ENCODE measurements at regions not wholly inside any gene's neighbourhood (a gene's known extent, or its start where the extent isn't known, plus 50 kb on each side); places are given as distances from the start of the nearest gene placed in this dataset.
"Not testable (repeated sequence)": the region's sequence is repeated elsewhere in the genome, so short reads cannot be mapped to it uniquely, and the experiment has no call there.

DNA sequence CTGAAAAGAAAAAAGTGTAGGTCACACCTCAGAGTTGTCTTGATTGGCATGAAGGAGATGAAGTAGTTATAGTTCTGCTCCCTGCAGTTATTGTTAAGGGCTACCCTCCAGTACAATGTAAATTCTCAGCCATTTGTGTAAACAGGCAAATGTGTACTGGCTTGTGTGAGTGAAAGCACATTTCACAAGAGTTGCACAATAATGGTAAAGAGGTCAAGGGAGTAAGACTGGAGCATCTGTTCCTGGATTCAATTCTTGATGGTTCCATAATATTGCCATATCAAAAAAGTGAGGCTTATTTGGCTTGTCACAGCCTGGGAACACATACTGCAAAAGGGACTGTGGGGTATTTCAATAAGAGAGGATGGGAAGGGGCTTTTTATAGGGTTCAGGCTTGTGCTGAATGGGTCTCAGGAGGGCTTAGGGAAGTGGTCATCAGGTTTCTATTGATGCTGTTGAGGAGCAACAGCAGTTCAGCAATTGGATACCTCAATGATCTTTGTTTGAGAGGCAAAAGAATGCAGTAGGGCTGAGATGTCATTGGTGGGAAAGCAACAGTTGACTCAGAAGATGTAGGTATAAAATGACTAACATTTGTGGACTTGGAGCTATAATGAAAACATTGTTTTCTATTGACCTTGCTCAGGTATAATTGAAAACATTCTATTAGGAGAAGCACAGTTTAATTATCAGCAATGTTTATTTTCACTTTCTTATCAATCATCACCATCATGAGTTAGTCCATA lies 402.6 kb downstream of the BCKDHB start:
- TF ChIP-seq, protein P1, sequence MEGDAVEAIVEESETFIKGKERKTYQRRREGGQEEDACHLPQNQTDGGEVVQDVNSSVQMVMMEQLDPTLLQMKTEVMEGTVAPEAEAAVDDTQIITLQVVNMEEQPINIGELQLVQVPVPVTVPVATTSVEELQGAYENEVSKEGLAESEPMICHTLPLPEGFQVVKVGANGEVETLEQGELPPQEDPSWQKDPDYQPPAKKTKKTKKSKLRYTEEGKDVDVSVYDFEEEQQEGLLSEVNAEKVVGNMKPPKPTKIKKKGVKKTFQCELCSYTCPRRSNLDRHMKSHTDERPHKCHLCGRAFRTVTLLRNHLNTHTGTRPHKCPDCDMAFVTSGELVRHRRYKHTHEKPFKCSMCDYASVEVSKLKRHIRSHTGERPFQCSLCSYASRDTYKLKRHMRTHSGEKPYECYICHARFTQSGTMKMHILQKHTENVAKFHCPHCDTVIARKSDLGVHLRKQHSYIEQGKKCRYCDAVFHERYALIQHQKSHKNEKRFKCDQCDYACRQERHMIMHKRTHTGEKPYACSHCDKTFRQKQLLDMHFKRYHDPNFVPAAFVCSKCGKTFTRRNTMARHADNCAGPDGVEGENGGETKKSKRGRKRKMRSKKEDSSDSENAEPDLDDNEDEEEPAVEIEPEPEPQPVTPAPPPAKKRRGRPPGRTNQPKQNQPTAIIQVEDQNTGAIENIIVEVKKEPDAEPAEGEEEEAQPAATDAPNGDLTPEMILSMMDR (IDR thresholded peaks at IDR 0.05; ENCODE audit: control extremely low read depth, extremely low read depth, low read depth, missing control alignments) = no peak
- DNase-seq (ENCODE audit: extremely low spot score) = no peak
- POLR2A ChIA-PET = no interaction called here
- CTCF ChIA-PET = no interaction called here

DNA sequence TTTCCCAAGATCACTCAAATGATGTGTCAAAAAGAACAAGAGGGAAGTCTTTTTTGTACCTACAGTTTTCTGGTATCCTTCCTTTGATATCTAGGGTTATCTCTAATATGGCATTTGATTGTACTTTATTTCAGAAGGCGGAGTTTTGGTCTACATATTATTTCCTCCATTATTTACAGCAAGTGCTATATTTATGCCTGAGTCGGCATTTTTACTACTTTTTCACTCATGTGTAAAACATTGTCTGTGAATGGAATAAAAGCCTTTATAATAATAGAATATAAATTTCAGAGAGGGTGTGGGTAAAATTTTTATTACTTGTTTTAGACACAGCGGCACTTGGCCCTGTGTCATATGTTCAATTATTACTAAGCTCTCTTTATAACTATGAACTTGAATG lies 398.4 kb downstream of the BCKDHB start:
- TF ChIP-seq, protein P1 (IDR thresholded peaks at IDR 0.05; ENCODE audit: control extremely low read depth, extremely low read depth, low read depth, missing control alignments) = no peak
- ChIA-PET CTCF (no interaction called here), POLR2A (no interaction called here)
- no peak for DNase-seq (ENCODE audit: extremely low spot score)

DNA sequence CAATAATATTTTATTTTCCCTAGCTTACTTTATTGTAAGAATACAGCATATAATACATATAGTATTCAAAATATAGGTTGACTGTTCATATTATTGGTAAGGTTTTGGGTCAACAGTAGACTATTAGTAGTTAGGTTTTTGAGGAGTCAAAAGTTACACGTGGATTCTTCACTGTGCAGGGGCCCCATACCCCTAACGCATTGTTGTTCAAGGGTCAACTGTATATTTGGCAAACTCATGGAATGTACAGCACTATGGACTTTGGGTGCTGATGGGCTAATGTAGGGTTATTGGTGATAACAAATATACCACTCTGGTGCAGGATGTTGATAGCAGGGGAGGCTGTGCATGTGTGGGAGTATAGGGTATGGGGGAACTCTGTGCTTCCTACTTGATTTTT lies 397.2 kb downstream of the BCKDHB start:
- CTCF ChIA-PET = no interaction called here
- TF ChIP-seq, protein P1 (IDR thresholded peaks at IDR 0.05; ENCODE audit: control extremely low read depth, extremely low read depth, low read depth, missing control alignments) = no peak
- DNase-seq (ENCODE audit: extremely low spot score) = no peak
- POLR2A ChIA-PET = no interaction called here

DNA sequence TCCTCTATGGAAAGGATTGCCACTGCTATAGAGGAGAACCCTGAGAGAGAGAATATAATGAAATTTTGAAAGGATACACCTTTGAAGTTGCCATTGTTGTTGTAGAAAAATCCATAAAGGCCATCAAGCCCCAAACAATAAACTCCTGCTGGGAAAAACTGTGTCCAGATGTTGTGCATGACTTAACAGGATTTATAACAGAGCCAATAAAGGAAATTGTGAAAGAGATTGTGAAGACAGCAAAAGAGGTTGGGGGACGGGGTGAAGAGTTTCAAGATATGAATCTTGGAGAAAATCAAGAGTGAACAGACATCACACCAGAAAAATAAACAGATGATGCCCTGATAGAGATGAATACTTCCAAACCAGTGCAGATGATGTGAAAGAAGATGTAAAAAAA lies 396.4 kb downstream of the BCKDHB start:
- ChIA-PET POLR2A (no interaction called here), CTCF (interaction anchor here (1.5 kb wide), 1 partner anchor 110 kb away, joined by 3 read pairs; no protein-coding TSS in a partner anchor)
- TF ChIP-seq, protein P1 (IDR thresholded peaks at IDR 0.05; ENCODE audit: control extremely low read depth, extremely low read depth, low read depth, missing control alignments) = no peak
- DNase-seq (ENCODE audit: extremely low spot score) = no peak

DNA sequence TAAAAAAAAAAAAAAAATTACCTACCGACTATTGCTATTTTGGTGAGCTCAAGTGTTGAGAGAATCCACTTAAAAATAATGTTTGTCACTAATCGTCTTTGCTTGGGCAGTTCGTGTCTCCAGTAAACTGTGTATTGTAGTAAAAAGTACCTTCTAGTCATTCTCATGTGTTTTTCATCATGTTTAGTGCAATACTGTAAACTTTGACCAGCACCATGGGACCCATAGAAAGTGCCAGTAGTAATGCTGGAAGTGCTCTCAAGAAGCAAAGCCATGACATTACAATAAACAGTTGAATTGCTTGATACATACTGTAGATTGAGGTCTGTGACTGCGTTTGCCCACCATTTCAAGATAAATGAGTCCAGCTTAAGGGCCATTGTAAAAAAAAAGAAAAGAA lies 395.2 kb downstream of the BCKDHB start:
- ChIA-PET POLR2A (no interaction called here), CTCF (interaction anchor here (1.3 to 1.5 kb wide), 2 partner anchors 10 to 108 kb away, joined by 3 read pairs; no protein-coding TSS in a partner anchor)
- DNase-seq (ENCODE audit: extremely low spot score) = no peak
- TF ChIP-seq, protein P1 (IDR thresholded peaks at IDR 0.05; ENCODE audit: control extremely low read depth, extremely low read depth, low read depth, missing control alignments) = no peak

DNA sequence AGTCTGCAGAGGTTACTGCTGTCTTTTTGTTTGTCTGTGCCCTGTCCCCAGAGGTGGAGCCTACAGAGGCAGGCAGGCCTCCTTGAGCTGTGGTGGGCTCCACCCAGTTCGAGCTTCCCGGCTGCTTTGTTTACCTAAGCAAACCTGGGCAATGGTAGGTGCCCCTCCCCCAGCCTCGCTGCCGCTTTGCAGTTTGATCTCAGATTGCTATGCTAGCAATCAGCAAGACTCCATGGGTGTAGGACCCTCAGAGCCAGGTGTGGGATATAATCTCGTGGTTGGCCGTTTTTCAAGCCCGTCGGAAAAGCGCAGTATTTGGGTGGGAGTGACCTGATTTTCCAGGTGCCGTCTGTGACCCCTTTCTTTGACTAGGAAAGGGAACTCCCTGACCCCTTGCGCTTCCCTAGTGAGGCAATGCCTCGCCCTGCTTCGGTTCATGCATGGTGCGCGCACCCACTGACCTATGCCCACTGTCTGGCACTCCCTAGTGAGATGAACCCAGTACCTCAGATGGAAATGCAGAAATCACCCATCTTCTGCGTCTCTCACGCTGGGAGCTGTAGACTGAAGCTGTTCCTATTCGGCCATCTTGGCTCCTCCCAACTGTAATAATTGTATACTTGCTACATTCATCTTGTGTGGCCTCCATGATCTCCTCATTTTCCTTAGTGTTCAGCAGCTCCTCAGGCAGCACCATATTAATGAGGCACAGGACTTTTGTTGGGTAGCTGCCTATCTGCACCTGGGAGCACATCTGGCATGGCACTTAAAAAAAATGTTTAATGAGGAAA lies 391.4 kb downstream of the BCKDHB start:
- POLR2A ChIA-PET; DNase-seq (ENCODE audit: extremely low spot score); CTCF ChIA-PET: not testable (repeated sequence)

All from GM10248 (cell line).